ENCODE measurements at regions not wholly inside any gene's neighbourhood (a gene's known extent, or its start where the extent isn't known, plus 50 kb on each side); places are given as distances from the start of the nearest gene placed in this dataset.

DNA sequence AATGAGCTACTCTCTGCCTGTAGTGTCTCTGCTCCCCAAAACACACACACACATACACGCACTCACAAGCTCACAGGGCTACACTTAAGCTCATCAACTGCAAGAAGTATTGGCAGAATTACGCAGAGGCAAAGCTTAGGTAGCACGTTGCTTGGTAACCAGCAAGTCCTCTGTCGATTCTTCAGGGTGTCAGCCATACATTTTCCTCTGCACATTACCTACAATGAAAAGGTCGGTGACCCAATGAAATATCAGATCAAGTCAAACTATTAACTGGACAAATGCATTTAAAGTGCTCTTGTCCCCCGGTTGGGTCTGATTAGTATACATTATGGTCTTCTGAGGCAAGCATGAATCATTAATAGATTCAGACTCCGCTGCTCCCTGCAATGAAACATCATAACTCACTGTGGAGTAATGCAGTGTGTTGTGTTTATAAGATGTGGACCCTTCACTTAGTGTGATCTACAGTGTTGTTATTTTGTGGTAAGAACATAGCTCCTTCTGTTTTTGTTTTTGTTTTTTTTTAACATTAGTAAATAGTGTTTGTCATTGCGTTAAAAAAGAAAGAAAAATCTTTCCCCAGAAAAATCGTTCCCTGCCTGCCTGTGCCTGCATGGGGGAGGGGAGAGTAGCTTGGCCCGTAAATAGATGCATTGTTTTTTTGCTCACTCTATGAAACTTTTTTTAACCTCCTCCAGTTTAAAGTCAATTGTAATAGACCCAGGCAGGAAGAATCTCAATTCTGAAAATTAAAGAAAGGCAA lies 325.5 kb downstream of the SFMBT2 start:
- TF ChIP-seq EZH2 (IDR thresholded peaks at IDR 0.05; ENCODE audit: insufficient read depth, poor library complexity, severe bottlenecking) = no peak
- no peak for TF ChIP-seq EZH2phosphoT487 (IDR thresholded peaks at IDR 0.05; ENCODE audit: insufficient read depth, low read depth)
